ENCODE measurements at regions not wholly inside any gene's neighbourhood (a gene's known extent, or its start where the extent isn't known, plus 50 kb on each side); places are given as distances from the start of the nearest gene placed in this dataset.

GRCh38 chr3:134090031-134090430 lies 60.3 kb upstream of the SLCO2A1 start:
- TF ChIP-seq POLR2A (IDR thresholded peaks at IDR 0.05): no peak
- TF ChIP-seq POLR2AphosphoS5 (IDR thresholded peaks at IDR 0.05; ENCODE audit: insufficient read depth in 1 of 2, low read depth in 1 of 2): no peak
- TF ChIP-seq CTCF (IDR thresholded peaks at IDR 0.05): no peak

All from vagina (tissue), 2 donors.